ENCODE measurements at regions not wholly inside any gene's neighbourhood (a gene's known extent, or its start where the extent isn't known, plus 50 kb on each side); places are given as distances from the start of the nearest gene placed in this dataset.

DNA sequence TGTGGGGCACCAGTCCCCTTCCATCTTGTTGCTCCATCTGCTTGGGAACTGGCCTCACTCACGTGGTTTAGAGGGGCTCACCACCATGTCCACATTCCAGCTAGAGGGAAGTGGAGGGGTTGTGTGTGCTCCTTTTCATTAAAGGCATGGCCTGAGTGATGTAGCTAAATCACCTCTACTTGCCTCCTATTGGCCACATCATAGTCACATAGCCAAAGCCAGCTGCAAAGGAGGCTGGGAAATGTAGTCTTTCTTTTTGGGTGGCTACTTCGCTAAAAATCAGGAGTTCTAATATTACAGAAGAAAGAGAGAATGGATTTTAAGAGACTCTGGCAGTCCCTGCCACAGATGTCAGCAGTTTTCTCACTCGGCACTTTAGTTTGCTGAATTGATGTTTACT lies 63.0 kb upstream of the ALX4 start:
- no peak overlapping the region for H3T11ph ChIP-seq (ENCODE audit: low read length)
- no peaks in the 10 kb centered on the region; the same call in 1 of the 2 replicates for H3K27me3 ChIP-seq (ENCODE audit: insufficient read depth, low read length)
- H3K4me1 Mint-ChIP-seq = peaks cover 6 to 8% of the 10 kb centered on the region in 2 experiments
- no peaks in the 10 kb centered on the region for H4K20me1 ChIP-seq (ENCODE audit: control insufficient read depth, insufficient read depth, insufficient read length)
- H3K27me3 Mint-ChIP-seq (ENCODE audit: low read depth) = peaks cover 37% of the 10 kb centered on the region
- no peak overlapping the region for H3K4me2 ChIP-seq (ENCODE audit: insufficient read depth, insufficient read length, low read length)
- no peak overlapping the region for H2AK5ac ChIP-seq (ENCODE audit: insufficient read length, low read length)
- no peaks in the 10 kb centered on the region for H3K36me3 Mint-ChIP-seq (ENCODE audit: insufficient read depth in 1 of 3, low read depth in 3 of 3)
- H3K23ac ChIP-seq (ENCODE audit: insufficient read length, low read depth, low read length) = no peak overlapping the region
- H3K4me3 Mint-ChIP-seq = no peak overlapping the region
- H3K4me1 ChIP-seq (ENCODE audit: insufficient read depth, low read length) = no peaks in the 10 kb centered on the region
- no peaks in the 10 kb centered on the region for H3K23me2 ChIP-seq (ENCODE audit: insufficient read length, low read depth, low read length, poor library complexity, severe bottlenecking)
- no peak overlapping the region for H3K27ac Mint-ChIP-seq
- no peaks in the 10 kb centered on the region for H3K79me1 ChIP-seq (ENCODE audit: insufficient read depth, low read depth, low read length, poor library complexity, severe bottlenecking)
- WGBS (ENCODE audit: extremely low coverage, insufficient read length, low lambda C conversion rate) = no CpG with 5 or more reads among the region's 3 CpGs
- no peak overlapping the region for H3K9ac ChIP-seq (ENCODE audit: extremely low read depth, insufficient read length, low read length)
- no peak for TF ChIP-seq CTCF (conservative IDR thresholded peaks at IDR 0.05)
- no peak overlapping the region for H2BK12ac ChIP-seq (ENCODE audit: insufficient read length, low read depth, low read length)
- no peak overlapping the region for H3K4ac ChIP-seq (ENCODE audit: low read depth, low read length)
- H3K79me2 ChIP-seq (ENCODE audit: insufficient read depth, low read length) = no peaks in the 10 kb centered on the region
- no peak overlapping the region for H2BK20ac ChIP-seq (ENCODE audit: low read depth, low read length, poor library complexity, severe bottlenecking)
- no peak overlapping the region for H2AFZ ChIP-seq (ENCODE audit: low read length)
- no peak overlapping the region for H4K8ac ChIP-seq (replicated peaks; ENCODE audit: insufficient read length, low read depth, low read length)
- no peak overlapping the region for H2BK120ac ChIP-seq (ENCODE audit: low read depth, low read length, poor library complexity, severe bottlenecking)
- DNase-seq = no peak
- H3K56ac ChIP-seq (ENCODE audit: insufficient read length, low read depth, low read length) = no peak overlapping the region
- no peak overlapping the region for H2BK15ac ChIP-seq (ENCODE audit: low read depth, low read length)
- H3K14ac ChIP-seq (ENCODE audit: insufficient read depth, low read length) = no peak overlapping the region
- H3K9me3 Mint-ChIP-seq = no peaks in the 10 kb centered on the region
- H4K91ac ChIP-seq (ENCODE audit: insufficient read length, low read depth, low read length) = no peak overlapping the region
- no peak overlapping the region for H2BK5ac ChIP-seq (ENCODE audit: insufficient read length, low read length)
- no peaks in the 10 kb centered on the region for H3K9me3 ChIP-seq (ENCODE audit: control insufficient read depth, low read depth, low read length)
- H3K18ac ChIP-seq (ENCODE audit: insufficient read length, low read depth, low read length) = no peak overlapping the region
- H4K5ac ChIP-seq (ENCODE audit: insufficient read length, low read depth, low read length) = no peak overlapping the region
- no peak overlapping the region for H3K27ac ChIP-seq (ENCODE audit: insufficient read length, low read depth, low read length)
